HFF-Myc (cell line): ENCODE measurements at regions not wholly inside any gene's neighbourhood (a gene's known extent, or its start where the extent isn't known, plus 50 kb on each side); places are given as distances from the start of the nearest gene placed in this dataset.

ENCODE experiments used
- DNase-seq: peaks from one replicate; pipeline ENCODE4 v3.0.0-alpha.2; 2011; ENCODE audit warnings: low read depth; ENCODE audit errors: extremely low read depth
- H3K4me3 ChIP-seq: replicated peaks from 2 replicates; pipeline ENCODE4 v1.5.1; 2011; ENCODE audit warnings: low read depth, mild to moderate bottlenecking, control low read depth, low read length
- CTCF ChIP-seq: IDR thresholded peaks from 2 replicates; pipeline ENCODE4 v1.5.1; 2012; ENCODE audit warnings: mild to moderate bottlenecking, low read depth, low read length, control low read depth; ENCODE audit errors: missing control alignments

- TF ChIP-seq CTCF = no peak
- H3K4me3 ChIP-seq = no peak overlapping the region
- DNase-seq = no peak
Observed at GRCh38 chr2:194591192-194591591, 1065.8 kb upstream of the SLC39A10 start.

- TF ChIP-seq CTCF = no peak
- no peak for DNase-seq
- no peak overlapping the region for H3K4me3 ChIP-seq
Observed at GRCh38 chr2:194587739-194588270, 1069.2 kb upstream of the SLC39A10 start.

- no peak for TF ChIP-seq CTCF
- no peak for DNase-seq
- H3K4me3 ChIP-seq = no peak overlapping the region
Observed at GRCh38 chr2:194567661-194568017, 1089.4 kb upstream of the SLC39A10 start.

GRCh38 chr2:194566907-194567660 is 1089.9 kb upstream of the SLC39A10 start:
- no peak for DNase-seq
- TF ChIP-seq CTCF = no peak
- H3K4me3 ChIP-seq = no peak overlapping the region

GRCh38 chr2:194564422-194564821 is 1092.6 kb upstream of the SLC39A10 start:
- H3K4me3 ChIP-seq = no peak overlapping the region
- no peak for TF ChIP-seq CTCF
- no peak for DNase-seq

GRCh38 chr2:194562329-194562728 is 1094.7 kb upstream of the SLC39A10 start:
- H3K4me3 ChIP-seq = no peak overlapping the region
- no peak for DNase-seq
- TF ChIP-seq CTCF = no peak
